PC-9 (cell line): ENCODE measurements at regions not wholly inside any gene's neighbourhood (a gene's known extent, or its start where the extent isn't known, plus 50 kb on each side); places are given as distances from the start of the nearest gene placed in this dataset.

Experiments used
- CTCF ChIP-seq: fragments of 200-600 bp; sonication (generic); conservative IDR thresholded peaks from 2 replicates; pipeline ENCODE4 v1.6.1; 2017; ENCODE audit warnings: mixed run types, antibody characterized with exemption, mild to moderate bottlenecking, moderate library complexity
- EZH2 ChIP-seq: fragments of 200-600 bp; sonication (generic); IDR thresholded peaks from 2 replicates; pipeline ENCODE4 v1.8.0; 2017; ENCODE audit warnings: antibody characterized with exemption, low read depth

GRCh38 chr1:216804111-216804510 lies 80.9 kb upstream of the ESRRG start:
- TF ChIP-seq CTCF (no peak), EZH2 (no peak)
